NOMO-1 treated with DMSO at 0.1 percent for 48 hours (cell line): ENCODE measurements at regions not wholly inside any gene's neighbourhood (a gene's known extent, or its start where the extent isn't known, plus 50 kb on each side); places are given as distances from the start of the nearest gene placed in this dataset.

Experiments
- DNase-seq: peaks from one replicate; lab custom pipeline; 2025; ENCODE audit not compliant: unreplicated experiment; lab: John Stamatoyannopoulos, UW

DNA sequence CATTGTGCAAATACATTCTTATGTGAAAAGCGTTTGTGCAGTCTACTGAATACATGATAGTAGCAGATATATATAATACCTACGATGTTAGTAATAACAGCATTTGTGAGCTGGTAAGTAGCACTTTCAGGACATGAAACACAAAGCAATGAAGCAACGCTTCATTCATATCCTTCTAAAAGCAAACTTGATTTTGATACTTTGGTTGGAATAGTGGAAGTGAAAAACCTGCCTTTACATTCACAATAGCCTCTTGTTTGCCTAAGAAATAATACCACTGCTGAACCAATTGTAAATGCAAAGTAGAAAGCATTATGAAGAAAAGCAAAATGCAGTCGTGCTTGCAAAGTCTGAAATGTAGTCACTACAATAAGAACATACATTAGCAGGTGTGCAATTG lies 926.3 kb downstream of the FSTL5 start:
- no peak for DNase-seq

DNA sequence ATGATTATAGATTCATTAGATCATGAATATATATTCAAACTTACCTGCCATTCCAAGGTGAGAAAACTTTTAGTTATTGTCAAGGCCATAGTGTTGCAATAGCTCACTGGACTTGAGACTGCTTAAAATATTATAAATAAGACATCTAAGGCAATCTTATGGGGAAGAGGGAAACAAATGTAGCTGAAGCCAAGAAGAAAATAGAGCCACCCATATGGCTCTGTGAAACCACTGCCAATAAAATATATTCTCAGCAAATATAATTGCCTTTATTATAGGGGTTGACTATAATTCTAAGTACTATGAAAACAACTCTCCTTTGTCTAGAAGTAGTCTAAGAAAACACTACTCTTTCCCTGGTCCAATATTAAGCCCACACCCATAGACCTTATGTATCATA lies 938.5 kb downstream of the FSTL5 start:
- DNase-seq: no peak

DNA sequence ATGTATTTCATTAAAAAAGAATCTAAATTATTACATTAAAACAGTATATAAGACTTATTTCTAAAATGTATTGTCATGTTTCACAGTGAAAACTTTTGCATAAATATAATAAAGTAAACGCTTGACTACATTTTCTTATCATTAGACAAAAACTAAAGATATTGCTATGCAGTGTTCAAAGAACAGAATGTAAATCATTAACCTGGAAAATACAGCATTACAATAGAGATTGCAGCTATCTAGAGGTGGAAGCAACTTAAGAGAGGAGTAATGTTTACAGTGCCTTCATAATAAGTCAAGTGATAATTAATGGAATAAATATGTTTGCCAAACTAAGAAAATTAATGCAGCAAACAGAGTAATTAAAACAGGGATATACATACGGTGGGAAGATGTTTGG lies 940.9 kb downstream of the FSTL5 start:
- no peak for DNase-seq

DNA sequence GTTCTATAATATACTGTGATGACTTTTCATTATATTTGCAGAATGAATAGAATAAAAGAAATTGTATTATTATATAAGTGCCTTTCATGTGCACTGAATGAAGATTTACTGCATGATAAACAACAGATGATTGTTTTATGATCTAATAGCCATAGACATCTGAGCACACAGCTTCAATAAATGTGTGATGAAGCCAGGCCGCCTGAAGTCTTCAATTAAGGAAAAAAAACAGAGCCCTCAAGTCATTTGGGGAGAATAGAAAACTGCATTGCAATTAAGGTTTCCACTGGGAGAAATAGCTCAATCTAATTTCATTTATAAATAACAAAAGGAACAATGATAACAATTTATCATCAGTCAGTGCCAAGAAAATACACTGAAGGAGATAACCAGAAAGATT lies 955.2 kb downstream of the FSTL5 start:
- DNase-seq: no peak

GRCh38 chr4:161206528-161207080 lies 957.2 kb downstream of the FSTL5 start:
- DNase-seq: no peak

DNA sequence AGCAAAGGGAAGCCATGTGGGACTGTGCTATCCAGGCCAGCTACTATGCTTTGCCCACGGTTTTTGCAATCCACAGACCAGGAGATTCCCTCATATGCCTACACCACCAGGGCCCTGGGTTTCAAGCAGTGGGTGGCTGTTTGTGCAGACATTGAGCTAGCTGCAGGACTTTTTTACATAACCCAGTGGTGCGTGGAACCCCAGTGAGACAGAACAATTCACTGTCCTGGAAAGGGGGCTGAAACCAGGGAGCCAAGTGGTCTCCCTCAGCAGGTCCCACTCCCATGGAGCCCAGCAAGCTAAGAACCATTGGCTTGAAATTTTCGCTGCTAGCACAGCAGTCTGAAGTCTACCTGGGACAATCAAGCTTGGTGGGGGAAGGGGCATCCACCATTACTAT lies 959.9 kb downstream of the FSTL5 start:
- no peak for DNase-seq

GRCh38 chr4:161197912-161198311 lies 965.9 kb downstream of the FSTL5 start:
- no peak for DNase-seq

- DNase-seq: no peak
Observed at GRCh38 chr4:161197474-161197873, 966.3 kb downstream of the FSTL5 start.

DNA sequence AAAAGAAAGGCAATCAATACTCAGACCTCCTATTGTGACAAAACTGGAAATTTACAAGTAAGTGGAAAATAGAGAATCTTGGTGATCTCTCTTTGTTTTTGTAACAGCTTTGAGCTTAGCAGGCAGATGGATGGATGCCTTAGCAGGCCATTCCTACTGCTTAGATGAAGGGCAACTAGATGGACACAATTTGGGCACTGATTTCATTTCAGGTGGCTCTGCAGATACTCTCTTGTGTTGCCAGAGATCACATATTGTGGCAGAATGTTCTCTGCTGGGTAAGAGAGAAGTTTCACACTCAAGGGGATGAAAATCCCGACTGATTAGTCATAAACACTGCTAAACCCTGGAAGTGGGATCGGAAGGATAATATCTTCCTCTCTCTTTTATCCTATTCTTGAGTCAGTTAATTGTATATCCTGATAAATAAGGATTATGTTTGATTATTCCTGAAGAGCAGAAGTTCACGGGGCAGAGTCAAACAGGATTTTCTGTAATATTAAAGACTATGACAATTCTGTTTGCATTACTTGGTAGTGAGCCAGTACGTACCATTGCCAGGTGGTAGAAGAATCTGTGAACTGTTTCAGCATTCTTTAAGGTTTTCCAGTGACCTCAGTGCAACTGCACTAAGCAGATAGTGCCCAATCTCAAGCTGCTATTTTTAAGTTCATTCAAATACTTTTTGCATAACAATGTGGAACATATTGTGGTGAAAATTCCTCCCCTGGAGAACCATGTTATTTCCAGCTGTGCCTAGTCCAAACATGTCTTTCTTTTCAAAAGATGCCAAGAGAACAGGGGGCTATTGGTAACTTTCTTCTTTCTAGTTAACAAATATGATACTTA lies 974.3 kb downstream of the FSTL5 start:
- no peak for DNase-seq

GRCh38 chr4:161188578-161188977 lies 975.2 kb downstream of the FSTL5 start:
- DNase-seq: no peak

GRCh38 chr4:161187569-161187968 lies 976.2 kb downstream of the FSTL5 start:
- DNase-seq: no peak

- DNase-seq: no peak
Observed at GRCh38 chr4:161186750-161187149, 977.0 kb downstream of the FSTL5 start.

GRCh38 chr4:161186012-161186411 lies 977.8 kb downstream of the FSTL5 start:
- no peak for DNase-seq

GRCh38 chr4:161183729-161184128 lies 980.1 kb downstream of the FSTL5 start:
- DNase-seq: no peak

- DNase-seq: no peak
Observed at GRCh38 chr4:161182913-161183312, 980.9 kb downstream of the FSTL5 start.

GRCh38 chr4:161178310-161178709 lies 985.5 kb downstream of the FSTL5 start:
- no peak for DNase-seq

- DNase-seq: no peak
Observed at GRCh38 chr4:161172396-161173026, 991.3 kb downstream of the FSTL5 start.

- no peak for DNase-seq
Observed at GRCh38 chr4:161167539-161167938, 996.3 kb downstream of the FSTL5 start.

DNA sequence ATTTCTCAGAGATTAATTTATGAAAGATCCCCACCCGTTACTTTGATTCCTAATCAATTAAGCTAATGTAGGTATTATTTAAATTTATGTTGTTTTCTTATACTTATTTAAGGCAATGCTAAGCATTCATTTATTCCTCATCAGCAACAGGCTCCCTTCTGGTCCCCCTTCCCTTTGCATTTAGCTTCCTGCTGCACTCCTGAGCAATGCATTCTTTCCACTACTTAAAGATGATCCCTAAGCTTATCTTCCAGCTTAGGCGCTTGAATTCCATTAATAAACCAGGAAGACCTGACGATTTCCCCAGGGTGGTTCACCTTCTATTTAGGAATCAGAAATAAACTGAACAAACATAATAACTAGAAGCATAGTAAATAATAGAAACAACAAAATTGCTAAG lies 1003.1 kb downstream of the FSTL5 start:
- no peak for DNase-seq

DNA sequence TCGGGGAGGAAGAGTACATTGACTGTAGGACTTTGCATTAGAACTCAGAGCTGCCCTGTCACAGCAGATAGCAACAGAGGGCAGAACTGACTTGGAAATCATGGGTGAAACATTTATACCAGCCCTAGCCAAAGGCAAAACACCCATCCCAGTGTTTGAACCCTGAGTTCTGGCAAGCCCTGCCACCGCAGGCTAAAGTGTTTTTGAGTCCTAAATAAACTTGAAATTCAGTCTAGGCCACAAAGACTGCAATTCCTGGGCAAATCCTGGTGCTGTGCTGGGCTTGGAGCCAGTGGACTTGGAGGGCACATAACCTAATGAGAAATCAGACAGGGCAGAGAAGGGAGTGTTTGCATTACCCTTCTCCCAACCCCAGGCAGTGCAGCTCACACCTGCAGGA lies 1015.7 kb downstream of the FSTL5 start:
- DNase-seq: no peak

DNA sequence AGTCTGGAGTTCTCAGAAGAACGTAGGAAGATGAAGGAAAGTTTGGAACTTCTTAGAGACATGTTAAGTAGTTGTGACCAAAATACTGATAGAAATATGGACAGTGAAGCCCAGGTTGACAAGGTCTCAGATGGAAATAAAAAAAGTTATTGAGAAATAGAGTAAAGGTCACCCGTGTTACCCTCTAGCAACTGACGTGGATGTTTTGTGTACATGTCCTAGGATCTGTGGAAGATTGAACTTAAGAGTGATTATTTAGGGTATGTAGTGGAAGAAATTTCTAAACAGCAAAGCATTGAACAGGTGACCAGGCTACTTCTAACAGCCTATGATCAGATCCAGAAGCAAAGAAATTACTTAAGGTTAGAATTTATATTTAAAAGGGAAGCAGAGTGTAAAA lies 1020.4 kb downstream of the FSTL5 start:
- no peak for DNase-seq

DNA sequence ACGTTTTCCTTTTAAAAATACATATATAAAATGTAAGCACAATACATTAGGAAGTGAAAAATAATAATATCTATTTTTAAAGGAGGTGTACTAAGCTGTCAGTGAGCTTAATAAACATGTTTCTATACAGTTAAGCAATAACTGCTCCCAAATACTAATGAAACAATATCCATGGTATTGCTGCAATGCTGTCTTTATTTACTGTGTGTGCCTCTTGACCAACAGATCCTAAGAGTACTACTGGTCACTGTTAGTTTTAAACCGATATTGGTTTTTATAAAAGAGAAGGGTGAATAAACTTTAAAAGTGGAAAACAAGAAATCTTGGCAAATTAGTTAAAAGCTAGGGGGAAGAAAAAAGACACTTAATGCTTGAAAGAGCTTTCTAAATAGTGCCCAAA lies 1029.0 kb downstream of the FSTL5 start:
- no peak for DNase-seq
